ENCODE measurements at regions not wholly inside any gene's neighbourhood (a gene's known extent, or its start where the extent isn't known, plus 50 kb on each side); places are given as distances from the start of the nearest gene placed in this dataset.

DNA sequence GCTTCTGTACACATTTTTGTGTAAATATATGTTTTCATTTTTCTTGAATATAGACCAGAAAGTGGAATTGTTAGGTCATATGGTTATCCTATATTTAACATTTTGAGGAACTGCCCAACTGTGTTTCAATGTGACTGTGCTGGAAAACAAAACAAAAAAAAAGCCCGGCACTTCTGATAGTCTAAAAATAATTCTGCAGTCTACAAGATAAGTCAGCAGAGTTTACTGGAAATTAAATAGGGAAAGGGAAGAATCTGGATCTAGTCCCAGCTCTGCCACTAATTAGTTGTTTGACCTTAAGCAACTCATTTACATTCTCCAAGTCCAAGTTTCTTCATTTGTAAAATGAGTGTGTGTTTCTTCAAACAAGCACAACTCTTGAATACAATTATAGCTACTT is 869.1 kb upstream of the B3GALT2 start:
- intact Hi-C loops (cut with micrococcal nuclease), result no loop called here
- H3K4me1 ChIP-seq (ENCODE audit: control insufficient read depth, extremely low read depth, insufficient read depth, low read length), result peaks cover 10% of the 10 kb centered on the region
- dilution Hi-C loops (cut with MboI; ENCODE audit: extremely low pct_ligation_motif_present, low sequenced_read_pairs), result no loop called here
- no peak overlapping the region for H3K4me3 ChIP-seq (replicated peaks in 1 of 3; ENCODE audit: insufficient read depth in 1 of 3, low read depth in 1 of 3, low read length in 3 of 3)
- CTCF ChIA-PET, result interaction anchor here (0.7 to 1.0 kb wide), 3 partner anchors 10 to 59 kb away, joined by 3 to 4 read pairs (median 4); no protein-coding TSS in a partner anchor
- no peaks in the 10 kb centered on the region for H3K27me3 ChIP-seq (ENCODE audit: control insufficient read depth in 2 of 2, insufficient read depth in 2 of 2, low read length in 2 of 2)
- FAIRE-seq, result no peak
- H3K9ac ChIP-seq (replicated peaks; ENCODE audit: extremely low read depth, insufficient read depth, low read length), result no peak overlapping the region
- no TSS peak for BruUV-seq (replicated peaks)
- no peaks in the 10 kb centered on the region for H4K20me1 ChIP-seq (replicated peaks; ENCODE audit: control insufficient read depth, extremely low read depth, insufficient read depth, low read length)
- H3K4me2 ChIP-seq (ENCODE audit: insufficient read depth, low read length), result no peak overlapping the region
- no peaks in the 10 kb centered on the region for H3K79me2 ChIP-seq (ENCODE audit: control insufficient read depth, insufficient read depth, low read length)
- H3K27ac ChIP-seq (ENCODE audit: insufficient read depth, low read depth, low read length), result no peak overlapping the region
- TF ChIP-seq JUN (IDR thresholded peaks at IDR 0.05; ENCODE audit: borderline replicate concordance, insufficient read depth, insufficient read length, low read depth), result no peak
- TF ChIP-seq, protein P1, sequence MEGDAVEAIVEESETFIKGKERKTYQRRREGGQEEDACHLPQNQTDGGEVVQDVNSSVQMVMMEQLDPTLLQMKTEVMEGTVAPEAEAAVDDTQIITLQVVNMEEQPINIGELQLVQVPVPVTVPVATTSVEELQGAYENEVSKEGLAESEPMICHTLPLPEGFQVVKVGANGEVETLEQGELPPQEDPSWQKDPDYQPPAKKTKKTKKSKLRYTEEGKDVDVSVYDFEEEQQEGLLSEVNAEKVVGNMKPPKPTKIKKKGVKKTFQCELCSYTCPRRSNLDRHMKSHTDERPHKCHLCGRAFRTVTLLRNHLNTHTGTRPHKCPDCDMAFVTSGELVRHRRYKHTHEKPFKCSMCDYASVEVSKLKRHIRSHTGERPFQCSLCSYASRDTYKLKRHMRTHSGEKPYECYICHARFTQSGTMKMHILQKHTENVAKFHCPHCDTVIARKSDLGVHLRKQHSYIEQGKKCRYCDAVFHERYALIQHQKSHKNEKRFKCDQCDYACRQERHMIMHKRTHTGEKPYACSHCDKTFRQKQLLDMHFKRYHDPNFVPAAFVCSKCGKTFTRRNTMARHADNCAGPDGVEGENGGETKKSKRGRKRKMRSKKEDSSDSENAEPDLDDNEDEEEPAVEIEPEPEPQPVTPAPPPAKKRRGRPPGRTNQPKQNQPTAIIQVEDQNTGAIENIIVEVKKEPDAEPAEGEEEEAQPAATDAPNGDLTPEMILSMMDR (IDR thresholded peaks at IDR 0.05; ENCODE audit: extremely low read depth in 1 of 2, insufficient read depth in 1 of 2, low read depth in 1 of 2, low read length in 2 of 2), result no peak
- TF ChIP-seq FOS (IDR thresholded peaks at IDR 0.05; ENCODE audit: borderline replicate concordance, insufficient read depth, low read length), result no peak
- TF ChIP-seq POLR2A (IDR thresholded peaks at IDR 0.05; ENCODE audit: low read depth, low read length), result no peak
- TF ChIP-seq GATA2 (IDR thresholded peaks at IDR 0.05; ENCODE audit: insufficient read depth, insufficient read length, low read depth, low read length), result no peak
- TF ChIP-seq, protein P2, sequence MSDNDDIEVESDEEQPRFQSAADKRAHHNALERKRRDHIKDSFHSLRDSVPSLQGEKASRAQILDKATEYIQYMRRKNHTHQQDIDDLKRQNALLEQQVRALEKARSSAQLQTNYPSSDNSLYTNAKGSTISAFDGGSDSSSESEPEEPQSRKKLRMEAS (IDR thresholded peaks at IDR 0.05; ENCODE audit: insufficient read depth, insufficient read length), result no peak
- TF ChIP-seq MYC (IDR thresholded peaks at IDR 0.05; ENCODE audit: low read depth, low read length), result no peak
- TF ChIP-seq POLR2AphosphoS5 (IDR thresholded peaks at IDR 0.05; ENCODE audit: insufficient read depth, low read depth, low read length), result no peak
- no peak for TF ChIP-seq EZH2 (IDR thresholded peaks at IDR 0.05; ENCODE audit: borderline replicate concordance, low read depth, low read length, severe bottlenecking)
- POLR2A ChIA-PET, result no interaction called here
- H3K9me1 ChIP-seq (replicated peaks; ENCODE audit: control insufficient read depth, extremely low read depth, insufficient read depth, low read length), result no peaks in the 10 kb centered on the region
- H3K36me3 ChIP-seq (ENCODE audit: control insufficient read depth in 2 of 2, extremely low read depth in 1 of 2, insufficient read depth in 2 of 2, low read length in 2 of 2), result no peaks in the 10 kb centered on the region
- no peak for DNase-seq (ENCODE audit: low read depth, low spot score)
- no peaks in the 10 kb centered on the region for H3K9me3 ChIP-seq (replicated peaks; ENCODE audit: control insufficient read depth, insufficient read depth, low read length)
- no peak overlapping the region for H2AFZ ChIP-seq (ENCODE audit: low read depth, low read length)
